Choroid plexus epithelial cell (primary cell): ENCODE measurements at regions not wholly inside any gene's neighbourhood (a gene's known extent, or its start where the extent isn't known, plus 50 kb on each side); places are given as distances from the start of the nearest gene placed in this dataset.
A peak's percentile ranks its signal among the peaks of the same experiment; 100 is the strongest.

Source experiments
- DNase-seq: peaks from one replicate; pipeline ENCODE4 v3.0.0-alpha.2; 2010; ENCODE audit warnings: low read depth
- H3K4me3 ChIP-seq: 2 replicates; pipeline ENCODE4 v1.5.1; 2011; ENCODE audit warnings: low read depth, mild to moderate bottlenecking, control low read depth, low read length, moderate library complexity
- CTCF ChIP-seq: conservative IDR thresholded peaks from 2 replicates; pipeline ENCODE4 v1.5.1; 2011; ENCODE audit warnings: low read depth, mild to moderate bottlenecking, control low read depth, inconsistent platforms, low read length, moderate library complexity

- no peak for TF ChIP-seq CTCF
- no peak for DNase-seq
- no peak overlapping the region for H3K4me3 ChIP-seq
Measured at GRCh38 chr14:88941414-88941813, 117.0 kb downstream of the TTC8 start.

GRCh38 chr14:88947646-88948598 is 123.5 kb downstream of the TTC8 start:
- peak; percentile 28 for DNase-seq
- TF ChIP-seq CTCF: no peak
- no peak overlapping the region for H3K4me3 ChIP-seq

GRCh38 chr14:88950069-88950468 is 125.6 kb downstream of the TTC8 start:
- TF ChIP-seq CTCF: no peak
- DNase-seq: no peak
- H3K4me3 ChIP-seq: no peak overlapping the region

GRCh38 chr14:88951370-88951769 is 126.9 kb downstream of the TTC8 start:
- TF ChIP-seq CTCF: no peak
- H3K4me3 ChIP-seq: no peak overlapping the region
- DNase-seq: no peak

- no peak overlapping the region for H3K4me3 ChIP-seq
- TF ChIP-seq CTCF: no peak
- DNase-seq: no peak
Measured at GRCh38 chr14:88952901-88953300, 128.4 kb downstream of the TTC8 start.

- no peak for DNase-seq
- TF ChIP-seq CTCF: no peak
- H3K4me3 ChIP-seq: no peak overlapping the region
Measured at GRCh38 chr14:88955455-88955854, 131.0 kb downstream of the TTC8 start.

GRCh38 chr14:88960496-88960895 is 136.0 kb downstream of the TTC8 start:
- no peak for DNase-seq
- H3K4me3 ChIP-seq: no peak overlapping the region
- no peak for TF ChIP-seq CTCF
